IMR-90 (cell line): ENCODE measurements at regions not wholly inside any gene's neighbourhood (a gene's known extent, or its start where the extent isn't known, plus 50 kb on each side); places are given as distances from the start of the nearest gene placed in this dataset.

Experiments used
- ATAC-seq: fragments of 200-7000 bp; cut with Tn5 transposase; 2 replicates; pipeline ENCODE4 v1.9.1; 2020; ENCODE audit warnings: low read depth, mild to moderate bottlenecking, moderate library complexity
- BruUV-seq: library from RNA; stranded (reverse); fragments of 400-500 nt; replicated peaks from 2 replicates; lab custom pipeline; 2021; lab: Mats Ljungman, UMichigan
- CTCF ChIA-PET: fragments of 300-600 bp; formaldehyde crosslinking; extraction: SDS; loops from one replicate; lab custom pipeline; 2021; ENCODE audit warnings: antibody characterized with exemption; lab: Yijun Ruan, JAX
- POLR2A ChIA-PET: fragments of 300-600 bp; sonication (Branson Sonifier 250); formaldehyde crosslinking; loops from one replicate; lab custom pipeline; 2022; ENCODE audit warnings: antibody characterized with exemption; ENCODE audit not compliant: unreplicated experiment; lab: Charles Lee
- DNase-seq: peaks from one replicate; pipeline ENCODE4 v3.0.0; 2013
- H2AFZ ChIP-seq: replicated peaks from 2 replicates; pipeline ENCODE3; 2013; ENCODE audit warnings: low read length, mild to moderate bottlenecking; ENCODE audit not compliant: poor library complexity
- H2AK5ac ChIP-seq: 2 replicates; pipeline ENCODE4 v1.6.1; 2013; ENCODE audit warnings: low read depth, low read length, inconsistent platforms
- H2AK9ac ChIP-seq: replicated peaks from 2 replicates; pipeline ENCODE3; 2013; ENCODE audit warnings: mild to moderate bottlenecking, low read depth, low read length, moderate library complexity; ENCODE audit not compliant: poor library complexity
- H2BK120ac ChIP-seq: 2 replicates; pipeline ENCODE4 v1.6.1; 2013; ENCODE audit warnings: low read depth, low read length, inconsistent platforms
- H2BK15ac ChIP-seq: 3 replicates; pipeline ENCODE4 v1.6.1; 2013; ENCODE audit warnings: low read depth, low read length, inconsistent platforms
- H2BK20ac ChIP-seq: 2 replicates; pipeline ENCODE4 v1.6.1; 2013; ENCODE audit warnings: low read depth, mild to moderate bottlenecking, inconsistent platforms, low read length, moderate library complexity
- H2BK5ac ChIP-seq: 2 replicates; pipeline ENCODE4 v1.6.1; 2013; ENCODE audit warnings: mild to moderate bottlenecking, low read depth, low read length, inconsistent platforms; ENCODE audit not compliant: poor library complexity, severe bottlenecking
- H3K14ac ChIP-seq: replicated peaks from 2 replicates; pipeline ENCODE4 v1.6.1; 2013; ENCODE audit warnings: low read depth, low read length, inconsistent platforms
- H3K18ac ChIP-seq: 2 replicates; pipeline ENCODE4 v1.6.1; 2013; ENCODE audit warnings: low read depth, low read length, control low read depth
- H3K23ac ChIP-seq: 2 replicates; pipeline ENCODE4 v1.6.1; 2013; ENCODE audit warnings: low read depth, low read length, inconsistent platforms
- H3K27ac ChIP-seq: 2 replicates; pipeline ENCODE4 v1.5.1; 2013; ENCODE audit warnings: mild to moderate bottlenecking, control low read depth, low read length; ENCODE audit not compliant: insufficient read depth
- H3K27me3 ChIP-seq: 2 replicates; pipeline ENCODE4 v1.6.1; 2013; ENCODE audit warnings: low read length; ENCODE audit not compliant: control insufficient read depth, insufficient read depth
- H3K36me3 ChIP-seq: 2 replicates; pipeline ENCODE4 v1.6.1; 2013; ENCODE audit warnings: low read length, mixed read lengths; ENCODE audit not compliant: control insufficient read depth, insufficient read depth
- H3K4ac ChIP-seq: 2 replicates; pipeline ENCODE4 v1.6.1; 2013; ENCODE audit warnings: low read depth, low read length, inconsistent platforms
- H3K4me1 ChIP-seq: 2 replicates; pipeline ENCODE4 v1.6.1; 2013; ENCODE audit warnings: low read length, mixed read lengths; ENCODE audit not compliant: control insufficient read depth, insufficient read depth
- H3K4me2 ChIP-seq: 2 replicates; pipeline ENCODE4 v1.6.1; 2013; ENCODE audit warnings: low read depth, mild to moderate bottlenecking, control low read depth, low read length, moderate library complexity
- H3K4me3 ChIP-seq: 2 replicates; pipeline ENCODE4 v1.5.1; 2013; ENCODE audit warnings: low read depth, mild to moderate bottlenecking, control low read depth, low read length, moderate library complexity; ENCODE audit not compliant: insufficient read depth
- H3K56ac ChIP-seq: 2 replicates; pipeline ENCODE4 v1.6.1; 2013; ENCODE audit warnings: low read length, inconsistent platforms; ENCODE audit not compliant: insufficient read depth; ENCODE audit errors: extremely low read depth
- H3K79me1 ChIP-seq, 2 experiments: 2 replicates each; pipeline ENCODE4 v1.6.1; 2013; ENCODE audit warnings: low read length in 2 of 2, inconsistent platforms in 1 of 2, low read depth in 1 of 2
- H3K9ac ChIP-seq: 2 replicates; pipeline ENCODE4 v1.6.1; 2013; ENCODE audit warnings: low read depth, low read length, control low read depth
- H3K9me1 ChIP-seq: 2 replicates; pipeline ENCODE4 v1.6.1; 2013; ENCODE audit warnings: low read length, inconsistent platforms; ENCODE audit not compliant: insufficient read depth
- H3K9me3 ChIP-seq: 2 replicates; pipeline ENCODE4 v1.6.1; 2013; ENCODE audit warnings: low read length; ENCODE audit not compliant: control insufficient read depth, insufficient read depth
- H4K20me1 ChIP-seq: 2 replicates; pipeline ENCODE4 v1.6.1; 2013; ENCODE audit warnings: low read length, inconsistent platforms; ENCODE audit not compliant: insufficient read depth
- H4K5ac ChIP-seq: 2 replicates; pipeline ENCODE4 v1.6.1; 2013; ENCODE audit warnings: mild to moderate bottlenecking, low read depth, low read length, control low read depth
- H4K8ac ChIP-seq, 2 experiments: 2 replicates each; pipeline ENCODE4 v1.6.1; 2013; ENCODE audit warnings: low read depth in 2 of 2, low read length in 2 of 2, control low read depth in 1 of 2, inconsistent platforms in 1 of 2
- H4K91ac ChIP-seq: 2 replicates; pipeline ENCODE4 v1.6.1; 2013; ENCODE audit warnings: low read depth, low read length, inconsistent platforms; ENCODE audit not compliant: insufficient read depth
- CHD1 ChIP-seq: IDR thresholded peaks from 2 replicates; pipeline ENCODE4 v1.6.1; 2012; ENCODE audit warnings: low read depth, low read length, improper control_type of control experiment
- MAFK ChIP-seq: IDR thresholded peaks from 2 replicates; pipeline ENCODE4 v1.6.1; 2012; ENCODE audit warnings: low read depth, low read length, improper control_type of control experiment
- MAZ ChIP-seq: IDR thresholded peaks from 2 replicates; pipeline ENCODE4 v1.6.1; 2012; ENCODE audit warnings: low read depth, mild to moderate bottlenecking, low read length, improper control_type of control experiment, moderate library complexity, borderline replicate concordance
- MXI1 ChIP-seq: IDR thresholded peaks from 2 replicates; pipeline ENCODE4 v1.6.1; 2012; ENCODE audit warnings: low read depth, mild to moderate bottlenecking, low read length, moderate library complexity, borderline replicate concordance
- POLR2A ChIP-seq: IDR thresholded peaks from 2 replicates; pipeline ENCODE4 v1.6.1; 2012; ENCODE audit warnings: mild to moderate bottlenecking, low read depth, low read length
- RCOR1 ChIP-seq: IDR thresholded peaks from 2 replicates; pipeline ENCODE4 v1.6.1; 2012; ENCODE audit warnings: mild to moderate bottlenecking, low read length, improper control_type of control experiment; ENCODE audit not compliant: insufficient replicate concordance
- SMC3 ChIP-seq: fragments of 150-350 bp; IDR thresholded peaks from 2 replicates; pipeline ENCODE4 v1.6.1; 2016; ENCODE audit warnings: low read depth, mild to moderate bottlenecking, antibody characterized with exemption, low read length, moderate library complexity
- WGBS, 2 experiments: methylation state at CpG; one replicate each; pipeline versions ENCODE4 v1.1.5 to v1.1.7; 2013; ENCODE audit warnings: missing lambda C conversion rate in 2 of 2; ENCODE audit not compliant: insufficient read length in 1 of 2; ENCODE audit errors: extremely low coverage in 2 of 2; 5-methylcytosine and 5-hydroxymethylcytosine counted together
- dilution Hi-C: fragments of 300-500 bp; cut with HindIII; formaldehyde crosslinking; loops from one replicate; pipeline ENCODE4 v1.14.3; 2018; ENCODE audit warnings: low sequenced_read_pairs; ENCODE audit not compliant: unreplicated experiment
- in situ Hi-C: fragments of 300-500 bp; cut with MboI; formaldehyde crosslinking; loops from 3 replicates; pipeline ENCODE4 v1.14.3; 2019; ENCODE audit warnings: low sequenced_read_pairs, inconsistent platforms, mixed read lengths
- intact Hi-C: fragments of 100-400 bp; cut with micrococcal nuclease; formaldehyde crosslinking; loops from 2 replicates; pipeline ENCODE4 v1.10.0; 2022
- TF ChIP-seq, protein P1 (sequence below): fragments of 150-350 bp; IDR thresholded peaks from 2 replicates; pipeline ENCODE4 v1.6.1; 2016; ENCODE audit warnings: low read depth, mild to moderate bottlenecking, low read length, moderate library complexity, borderline replicate concordance
- TF ChIP-seq, protein P2 (sequence below): conservative IDR thresholded peaks from 2 replicates; pipeline ENCODE4 v1.5.1; 2012; ENCODE audit warnings: mild to moderate bottlenecking, low read depth, low read length, improper control_type of control experiment

DNA sequence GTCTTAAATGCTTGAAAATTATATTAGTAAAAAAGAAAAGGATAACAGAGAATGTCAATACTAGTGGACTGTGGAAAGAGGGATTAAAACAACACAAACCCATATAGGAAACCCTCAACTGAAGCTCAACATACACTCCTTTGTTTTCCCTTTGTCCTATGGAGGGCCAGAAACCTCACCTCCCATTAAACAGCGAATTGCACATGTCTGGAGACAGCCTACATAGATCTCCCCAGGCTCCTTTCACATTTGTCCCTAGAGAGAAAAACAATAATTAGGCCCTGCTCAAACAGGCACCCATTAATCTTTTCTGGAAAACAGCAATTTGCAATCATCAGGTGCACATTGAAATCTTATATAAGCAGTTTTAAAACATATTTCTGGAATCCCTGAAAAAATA, 87.6 kb upstream of the SEMA3D start:
- Histone ChIP-seq H2BK15ac (no peak overlapping the region), H3K9ac (no peak overlapping the region), H3K36me3 (no peaks in the 10 kb centered on the region), H4K5ac (no peak overlapping the region), H3K9me3 (no peaks in the 10 kb centered on the region), H2BK20ac (no peak overlapping the region), H3K79me1 (no peaks in the 10 kb centered on the region), H3K14ac (no peak overlapping the region), H2AFZ (no peak overlapping the region), H4K20me1 (no peaks in the 10 kb centered on the region), H2BK120ac (no peak overlapping the region), H3K4me2 (no peak overlapping the region), H3K18ac (no peak overlapping the region), H3K27me3 (no peaks in the 10 kb centered on the region; the same call in 1 of the 2 replicates), H3K4ac (no peak overlapping the region), H2AK5ac (no peak overlapping the region), H3K27ac (no peak overlapping the region), H4K8ac (no peak overlapping the region), H2AK9ac (no peak overlapping the region), H4K91ac (no peak overlapping the region), H3K56ac (no peak overlapping the region), H3K9me1 (no peaks in the 10 kb centered on the region), H3K4me3 (no peak overlapping the region), H3K23ac (no peak overlapping the region), H2BK5ac (no peak overlapping the region), H3K4me1 (no peaks in the 10 kb centered on the region)
- ATAC-seq (no peak), DNase-seq (no peak)
- ChIA-PET CTCF (interaction anchor here (0.5 kb wide), 1 partner anchor 1553 kb away, joined by 6 read pairs; no protein-coding TSS in a partner anchor), POLR2A (no interaction called here)
- in situ Hi-C loops = no loop called here
- intact Hi-C loops = no loop called here
- no CpG with 5 or more reads among the region's 1 CpG for whole genome bisulfite sequencing, 2 experiments
- TF ChIP-seq SMC3 (no peak), MAFK (no peak), MAZ (no peak), MXI1 (no peak), RCOR1 (no peak), POLR2A (no peak), CHD1 (no peak)
- TF ChIP-seq, protein P1, sequence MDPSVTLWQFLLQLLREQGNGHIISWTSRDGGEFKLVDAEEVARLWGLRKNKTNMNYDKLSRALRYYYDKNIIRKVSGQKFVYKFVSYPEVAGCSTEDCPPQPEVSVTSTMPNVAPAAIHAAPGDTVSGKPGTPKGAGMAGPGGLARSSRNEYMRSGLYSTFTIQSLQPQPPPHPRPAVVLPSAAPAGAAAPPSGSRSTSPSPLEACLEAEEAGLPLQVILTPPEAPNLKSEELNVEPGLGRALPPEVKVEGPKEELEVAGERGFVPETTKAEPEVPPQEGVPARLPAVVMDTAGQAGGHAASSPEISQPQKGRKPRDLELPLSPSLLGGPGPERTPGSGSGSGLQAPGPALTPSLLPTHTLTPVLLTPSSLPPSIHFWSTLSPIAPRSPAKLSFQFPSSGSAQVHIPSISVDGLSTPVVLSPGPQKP = no peak
- TF ChIP-seq, protein P2, sequence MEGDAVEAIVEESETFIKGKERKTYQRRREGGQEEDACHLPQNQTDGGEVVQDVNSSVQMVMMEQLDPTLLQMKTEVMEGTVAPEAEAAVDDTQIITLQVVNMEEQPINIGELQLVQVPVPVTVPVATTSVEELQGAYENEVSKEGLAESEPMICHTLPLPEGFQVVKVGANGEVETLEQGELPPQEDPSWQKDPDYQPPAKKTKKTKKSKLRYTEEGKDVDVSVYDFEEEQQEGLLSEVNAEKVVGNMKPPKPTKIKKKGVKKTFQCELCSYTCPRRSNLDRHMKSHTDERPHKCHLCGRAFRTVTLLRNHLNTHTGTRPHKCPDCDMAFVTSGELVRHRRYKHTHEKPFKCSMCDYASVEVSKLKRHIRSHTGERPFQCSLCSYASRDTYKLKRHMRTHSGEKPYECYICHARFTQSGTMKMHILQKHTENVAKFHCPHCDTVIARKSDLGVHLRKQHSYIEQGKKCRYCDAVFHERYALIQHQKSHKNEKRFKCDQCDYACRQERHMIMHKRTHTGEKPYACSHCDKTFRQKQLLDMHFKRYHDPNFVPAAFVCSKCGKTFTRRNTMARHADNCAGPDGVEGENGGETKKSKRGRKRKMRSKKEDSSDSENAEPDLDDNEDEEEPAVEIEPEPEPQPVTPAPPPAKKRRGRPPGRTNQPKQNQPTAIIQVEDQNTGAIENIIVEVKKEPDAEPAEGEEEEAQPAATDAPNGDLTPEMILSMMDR = no peak
- dilution Hi-C loops = no loop called here
- no TSS peak for BruUV-seq
